K562 (cell line): ENCODE measurements at regions not wholly inside any gene's neighbourhood (a gene's known extent, or its start where the extent isn't known, plus 50 kb on each side); places are given as distances from the start of the nearest gene placed in this dataset.

Experiments used
- ATF4 ChIP-seq: fragments of 450-650 bp; formaldehyde crosslinking; IDR thresholded peaks from 2 replicates; pipeline ENCODE4 v1.4.0; 2022; ENCODE audit warnings: mild to moderate bottlenecking, moderate library complexity
- CTBP1 ChIP-seq: fragments of 450-650 bp; IDR thresholded peaks from 2 replicates; pipeline ENCODE4 v1.6.1; 2016; ENCODE audit warnings: borderline replicate concordance
- ELK3 ChIP-seq: fragments of 450-650 bp; formaldehyde crosslinking; IDR thresholded peaks from 2 replicates; pipeline ENCODE4 v1.4.0; 2020; ENCODE audit warnings: mild to moderate bottlenecking
- GMEB1 ChIP-seq: fragments of 250-450 bp; sonication (Bioruptor Pico); IDR thresholded peaks from 2 replicates; pipeline ENCODE4 v1.4.0; 2020; ENCODE audit warnings: mild to moderate bottlenecking
- JUND ChIP-seq, 2 experiments: IDR thresholded peaks; 2 replicates in 1 of 2; 3 replicates in 1 of 2; pipeline ENCODE4 v1.6.1; 2011; ENCODE audit warnings: borderline replicate concordance in 2 of 2, low read depth in 2 of 2, low read length in 2 of 2, improper control_type of control experiment in 1 of 2, missing biosample characterization in 1 of 2, missing genetic modification characterization in 1 of 2, missing genetic modification reagents in 1 of 2
- MED1 ChIP-seq: sonication (generic); formaldehyde crosslinking; IDR thresholded peaks from 2 replicates; pipeline ENCODE4 v1.8.1; 2023; ENCODE audit warnings: missing genetic modification reagents, borderline replicate concordance
- MYNN ChIP-seq, 2 experiments: sonication (generic); formaldehyde crosslinking in 1 of 2; IDR thresholded peaks; 2 replicates each; pipeline versions ENCODE4 v1.5.0 to v1.6.1; 2016 to 2020; ENCODE audit warnings: antibody characterized with exemption in 1 of 2, missing genetic modification reagents in 1 of 2
- POLR2AphosphoS5 ChIP-seq: IDR thresholded peaks from 2 replicates; pipeline ENCODE4 v1.6.1; 2011; ENCODE audit warnings: mild to moderate bottlenecking, low read depth, low read length, moderate library complexity; ENCODE audit not compliant: control insufficient read depth, insufficient read depth
- RHOXF2B ChIP-seq: fragments of 250-450 bp; sonication (Bioruptor Pico); conservative IDR thresholded peaks from 2 replicates; pipeline ENCODE4 v1.5.1; 2021
- SIRT6 ChIP-seq: IDR thresholded peaks from one replicate; pipeline ENCODE4 v1.6.1; 2012; ENCODE audit warnings: low read depth, mild to moderate bottlenecking, control low read depth, inconsistent platforms, low read length, moderate library complexity
- SPI1 ChIP-seq: IDR thresholded peaks from 2 replicates; pipeline ENCODE4 v1.6.1; 2011; ENCODE audit warnings: low read depth, low read length, control low read depth, borderline replicate concordance
- STAT6 ChIP-seq: sonication (generic); formaldehyde crosslinking; IDR thresholded peaks from 2 replicates; pipeline ENCODE4 v1.8.1; 2023; ENCODE audit warnings: mild to moderate bottlenecking, missing genetic modification reagents
- ZBTB9 ChIP-seq: fragments of 450-650 bp; formaldehyde crosslinking; IDR thresholded peaks from 2 replicates; pipeline ENCODE4 v1.4.0; 2020; ENCODE audit warnings: mild to moderate bottlenecking, moderate library complexity
- ZC3H8 ChIP-seq: fragments of 450-650 bp; IDR thresholded peaks from 2 replicates; pipeline ENCODE4 v1.6.1; 2017
- ZNF232 ChIP-seq: sonication (generic); formaldehyde crosslinking; IDR thresholded peaks from 2 replicates; pipeline ENCODE4 v1.8.0; 2022; ENCODE audit warnings: mild to moderate bottlenecking, missing genetic modification reagents
- ZNF408 ChIP-seq: fragments of 250-450 bp; sonication (Bioruptor Pico); IDR thresholded peaks from 2 replicates; pipeline ENCODE4 v1.4.0; 2020; ENCODE audit warnings: low read depth, mild to moderate bottlenecking, moderate library complexity
- ZNF449 ChIP-seq: fragments of 250-450 bp; sonication (Bioruptor Pico); IDR thresholded peaks from 2 replicates; pipeline ENCODE4 v1.8.0; 2022; ENCODE audit warnings: moderate library complexity, mild to moderate bottlenecking, inconsistent platforms
- ZNF695 ChIP-seq: fragments of 450-650 bp; formaldehyde crosslinking; IDR thresholded peaks from 2 replicates; pipeline ENCODE4 v1.4.0; 2020; ENCODE audit warnings: mild to moderate bottlenecking, moderate library complexity

GRCh38 chr1:161440312-161440894, 64.9 kb upstream of the FCGR2A start (continued):
- no peak for TF ChIP-seq ZNF449
- no peak for TF ChIP-seq GMEB1 (CRISPR knock-in tag)
- no peak for TF ChIP-seq ZC3H8
- no peak for TF ChIP-seq SIRT6
- no peak for TF ChIP-seq MYNN (IDR thresholded peaks at IDR 0.05)
- no peak for TF ChIP-seq MYNN (CRISPR knock-in tag; IDR thresholded peaks at IDR 0.05)
- no peak for TF ChIP-seq RHOXF2B (CRISPR knock-in tag)
- no peak for TF ChIP-seq ZNF408 (CRISPR knock-in tag)
- TF ChIP-seq POLR2AphosphoS5 = no peak
- TF ChIP-seq JUND (IDR thresholded peaks at IDR 0.05; ENCODE audit: borderline replicate concordance, low read depth, low read length) = 0 out of 2 replicates have a peak, but pooled peaks have one; percentile 12
- no peak for TF ChIP-seq JUND (tag; IDR thresholded peaks at IDR 0.05; ENCODE audit: borderline replicate concordance, low read depth, low read length)
- peak; percentile 70; the same call in 1 of the 2 replicates for TF ChIP-seq ZBTB9 (CRISPR knock-in tag)
- TF ChIP-seq SPI1 = no peak
- no peak for TF ChIP-seq STAT6 (CRISPR knock-in tag)
- TF ChIP-seq ATF4 (CRISPR knock-in tag) = 0 out of 2 replicates have a peak, but pooled peaks have one; percentile 18
- TF ChIP-seq MED1 = no peak
- TF ChIP-seq ZNF695 (CRISPR knock-in tag) = no peak
- peak; percentile 75; the same call in 1 of the 2 replicates for TF ChIP-seq ZNF232 (CRISPR knock-in tag)
- TF ChIP-seq CTBP1 = peak; percentile 63
- TF ChIP-seq ELK3 (CRISPR knock-in tag) = no peak
